GM23338 (cell line): ENCODE measurements at regions not wholly inside any gene's neighbourhood (a gene's known extent, or its start where the extent isn't known, plus 50 kb on each side); places are given as distances from the start of the nearest gene placed in this dataset.
"Not testable (repeated sequence)": the region's sequence is repeated elsewhere in the genome, so short reads cannot be mapped to it uniquely, and the experiment has no call there.

Experiments used
- ATAC-seq: fragments of 200-7000 bp; cut with Tn5 transposase; 3 replicates; pipeline ENCODE4 v1.9.1; 2020
- DNase-seq: peaks from one replicate; pipeline ENCODE4 v3.0.0-alpha.2; 2015; ENCODE audit warnings: low spot score
- H2AFZ ChIP-seq: fragments of 200-600 bp; sonication (generic); 2 replicates; pipeline ENCODE4 v1.8.0; 2016; ENCODE audit warnings: antibody characterized with exemption, mild to moderate bottlenecking, moderate library complexity
- H3F3A ChIP-seq: fragments of 200-600 bp; sonication (generic); replicated peaks from 2 replicates; pipeline ENCODE4 v1.8.0; 2017; ENCODE audit warnings: antibody characterized with exemption, mixed run types, low read depth
- H3K27ac ChIP-seq: fragments of 200-600 bp; sonication (generic); 2 replicates; pipeline ENCODE4 v1.6.1; 2016; ENCODE audit warnings: low read depth
- H3K27me3 ChIP-seq: fragments of 200-600 bp; sonication (generic); 2 replicates; pipeline ENCODE4 v1.8.0; 2016; ENCODE audit warnings: mild to moderate bottlenecking, mixed run types, moderate library complexity; ENCODE audit not compliant: insufficient read depth
- H3K36me3 ChIP-seq: fragments of 200-600 bp; sonication (generic); 2 replicates; pipeline ENCODE4 v1.8.0; 2016; ENCODE audit warnings: mild to moderate bottlenecking; ENCODE audit not compliant: insufficient read depth
- H3K4me1 ChIP-seq: fragments of 200-600 bp; sonication (generic); 2 replicates; pipeline ENCODE4 v1.8.0; 2016; ENCODE audit warnings: mild to moderate bottlenecking, moderate library complexity; ENCODE audit not compliant: insufficient read depth
- H3K4me2 ChIP-seq: fragments of 200-600 bp; sonication (generic); 2 replicates; pipeline ENCODE4 v1.7.1; 2017; ENCODE audit warnings: mixed run types
- H3K4me3 ChIP-seq: fragments of 200-600 bp; sonication (generic); 2 replicates; pipeline ENCODE4 v1.6.1; 2016; ENCODE audit warnings: mixed run types
- H3K79me2 ChIP-seq: fragments of 200-600 bp; sonication (generic); replicated peaks from 2 replicates; pipeline ENCODE4 v1.8.0; 2017; ENCODE audit warnings: mild to moderate bottlenecking; ENCODE audit not compliant: insufficient read depth
- H3K9me2 ChIP-seq: fragments of 200-600 bp; sonication (generic); 2 replicates; pipeline ENCODE4 v1.8.0; 2017; ENCODE audit not compliant: insufficient read depth
- H4K20me1 ChIP-seq: fragments of 200-600 bp; sonication (generic); replicated peaks from 2 replicates; pipeline ENCODE4 v1.8.0; 2017; ENCODE audit warnings: mild to moderate bottlenecking; ENCODE audit not compliant: insufficient read depth
- H3K27ac Mint-ChIP-seq: 2 replicates; pipeline ENCODE4 v1.8.0; 2020; ENCODE audit warnings: inconsistent platforms, mild to moderate bottlenecking, moderate library complexity, mixed read lengths
- H3K27me3 Mint-ChIP-seq: 3 replicates; pipeline ENCODE4 v1.8.0; 2022; ENCODE audit warnings: low read depth, mild to moderate bottlenecking, moderate library complexity, mixed read lengths, inconsistent platforms; ENCODE audit not compliant: insufficient read depth, poor library complexity
- H3K36me3 Mint-ChIP-seq: 3 replicates; pipeline ENCODE4 v1.8.0; 2021; ENCODE audit warnings: low read depth, mild to moderate bottlenecking, inconsistent platforms, moderate library complexity, mixed read lengths
- H3K4me1 Mint-ChIP-seq: 3 replicates; pipeline ENCODE4 v1.8.0; 2020; ENCODE audit warnings: mild to moderate bottlenecking, inconsistent platforms, mixed read lengths
- H3K4me3 Mint-ChIP-seq: 3 replicates; pipeline ENCODE4 v1.8.0; 2021; ENCODE audit warnings: moderate library complexity, mild to moderate bottlenecking, inconsistent platforms, mixed read lengths
- H3K9me3 Mint-ChIP-seq: 3 replicates; pipeline ENCODE4 v1.8.0; 2020; ENCODE audit warnings: moderate library complexity, mild to moderate bottlenecking, inconsistent platforms, mixed read lengths
- CREB1 ChIP-seq: fragments of 250-450 bp; sonication (Bioruptor Pico); IDR thresholded peaks from 2 replicates; pipeline ENCODE4 v1.5.0; 2020; ENCODE audit warnings: low read depth, mild to moderate bottlenecking, moderate library complexity
- CTCF ChIP-seq, 2 experiments: fragments of 200-600 bp in 1 of 2; sonication (generic) in 1 of 2; conservative IDR thresholded peaks; 2 replicates each; pipeline versions ENCODE4 v1.5.1 to v1.6.1; 2016 to 2017; ENCODE audit warnings: antibody characterized with exemption in 2 of 2, low read depth in 2 of 2, mild to moderate bottlenecking in 2 of 2, moderate library complexity in 1 of 2
- EZH2 ChIP-seq: fragments of 200-600 bp; sonication (generic); IDR thresholded peaks from one replicate; pipeline ENCODE4 v1.8.0; 2017; ENCODE audit warnings: antibody characterized with exemption, mild to moderate bottlenecking, low read depth; ENCODE audit not compliant: unreplicated experiment
- EZH2phosphoT487 ChIP-seq: fragments of 200-600 bp; sonication (generic); IDR thresholded peaks from one replicate; pipeline ENCODE4 v1.8.1; 2018; ENCODE audit warnings: antibody characterized with exemption; ENCODE audit not compliant: unreplicated experiment
- JUNB ChIP-seq: IDR thresholded peaks from one replicate; pipeline ENCODE4 v1.6.1; 2016; ENCODE audit warnings: antibody characterized with exemption; ENCODE audit not compliant: unreplicated experiment
- NANOG ChIP-seq: IDR thresholded peaks from 2 replicates; pipeline ENCODE4 v1.6.1; 2016; ENCODE audit warnings: antibody characterized with exemption, borderline replicate concordance
- POLR2AphosphoS5 ChIP-seq: IDR thresholded peaks from 2 replicates; pipeline ENCODE4 v1.6.1; 2016; ENCODE audit warnings: antibody characterized with exemption, low read depth
- REST ChIP-seq: IDR thresholded peaks from one replicate; pipeline ENCODE4 v1.6.1; 2018; ENCODE audit warnings: antibody characterized with exemption; ENCODE audit not compliant: unreplicated experiment
- STAT1 ChIP-seq: IDR thresholded peaks from one replicate; pipeline ENCODE4 v1.6.1; 2016; ENCODE audit warnings: antibody characterized with exemption; ENCODE audit not compliant: unreplicated experiment
- ZNF114 ChIP-seq: fragments of 250-450 bp; sonication (Bioruptor Pico); IDR thresholded peaks from 2 replicates; pipeline ENCODE4 v1.5.0; 2020; ENCODE audit warnings: mild to moderate bottlenecking, moderate library complexity
- ZNF331 ChIP-seq: fragments of 250-450 bp; sonication (Bioruptor Pico); IDR thresholded peaks from 2 replicates; pipeline ENCODE4 v1.5.0; 2020; ENCODE audit warnings: low read depth, mild to moderate bottlenecking, moderate library complexity
- ZNF462 ChIP-seq: fragments of 250-450 bp; sonication (Bioruptor Pico); IDR thresholded peaks from 2 replicates; pipeline ENCODE4 v1.5.0; 2020; ENCODE audit warnings: mild to moderate bottlenecking, moderate library complexity
- TF ChIP-seq, protein P1 (sequence below): IDR thresholded peaks from 2 replicates; pipeline ENCODE4 v1.6.1; 2016; ENCODE audit warnings: antibody characterized with exemption

- Histone ChIP-seq H3K36me3 (no peaks in the 10 kb centered on the region), H3F3A (no peaks in the 10 kb centered on the region), H3K4me1 (no peaks in the 10 kb centered on the region), H2AFZ (no peak overlapping the region), H3K9me2 (no peaks in the 10 kb centered on the region), H3K27me3 (no peaks in the 10 kb centered on the region), H3K79me2 (no peaks in the 10 kb centered on the region), H4K20me1 (no peaks in the 10 kb centered on the region), H3K4me3 (no peak overlapping the region), H3K27ac (no peak overlapping the region), H3K4me2 (no peak overlapping the region)
- DNase-seq (no peak), ATAC-seq (no peak)
- Mint-ChIP-seq H3K27me3 (peaks cover 1% of the 10 kb centered on the region), H3K27ac (no peak overlapping the region), H3K4me3 (no peak overlapping the region), H3K4me1 (no peaks in the 10 kb centered on the region), H3K36me3 (no peaks in the 10 kb centered on the region), H3K9me3 (no peaks in the 10 kb centered on the region)
- no peak for TF ChIP-seq EZH2phosphoT487
- no peak for TF ChIP-seq EZH2
- TF ChIP-seq, protein P1, sequence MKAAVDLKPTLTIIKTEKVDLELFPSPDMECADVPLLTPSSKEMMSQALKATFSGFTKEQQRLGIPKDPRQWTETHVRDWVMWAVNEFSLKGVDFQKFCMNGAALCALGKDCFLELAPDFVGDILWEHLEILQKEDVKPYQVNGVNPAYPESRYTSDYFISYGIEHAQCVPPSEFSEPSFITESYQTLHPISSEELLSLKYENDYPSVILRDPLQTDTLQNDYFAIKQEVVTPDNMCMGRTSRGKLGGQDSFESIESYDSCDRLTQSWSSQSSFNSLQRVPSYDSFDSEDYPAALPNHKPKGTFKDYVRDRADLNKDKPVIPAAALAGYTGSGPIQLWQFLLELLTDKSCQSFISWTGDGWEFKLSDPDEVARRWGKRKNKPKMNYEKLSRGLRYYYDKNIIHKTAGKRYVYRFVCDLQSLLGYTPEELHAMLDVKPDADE = no peak
- TF ChIP-seq CREB1 (CRISPR knock-in tag) = no peak
- no peak for TF ChIP-seq REST
- no peak for TF ChIP-seq ZNF114 (CRISPR knock-in tag)
- no peak for TF ChIP-seq NANOG
- no peak for TF ChIP-seq CTCF (conservative IDR thresholded peaks at IDR 0.05; ENCODE audit: low read depth in 2 of 2)
- TF ChIP-seq JUNB = no peak
- no peak for TF ChIP-seq POLR2AphosphoS5
- TF ChIP-seq ZNF462 = no peak
- TF ChIP-seq ZNF331 (CRISPR knock-in tag) = no peak
- no peak for TF ChIP-seq STAT1
Measured at GRCh38 chrX:46152756-46153155, 392.5 kb downstream of the ZNF674 start.

- not testable (repeated sequence) for H3K9me3 Mint-ChIP-seq, H3K4me3 ChIP-seq, H3K9me2 ChIP-seq, H3K4me3 Mint-ChIP-seq, H3K4me2 ChIP-seq, H4K20me1 ChIP-seq, ATAC-seq, H2AFZ ChIP-seq, H3K4me1 ChIP-seq, H3K27me3 Mint-ChIP-seq, H3K36me3 ChIP-seq, H3K79me2 ChIP-seq, DNase-seq, H3K27me3 ChIP-seq, H3K4me1 Mint-ChIP-seq, H3K36me3 Mint-ChIP-seq, H3F3A ChIP-seq, H3K27ac ChIP-seq, H3K27ac Mint-ChIP-seq
Measured at GRCh38 chrX:46151332-46151731, 393.9 kb downstream of the ZNF674 start.
